ENCODE measurements at regions not wholly inside any gene's neighbourhood (a gene's known extent, or its start where the extent isn't known, plus 50 kb on each side); places are given as distances from the start of the nearest gene placed in this dataset.

DNA sequence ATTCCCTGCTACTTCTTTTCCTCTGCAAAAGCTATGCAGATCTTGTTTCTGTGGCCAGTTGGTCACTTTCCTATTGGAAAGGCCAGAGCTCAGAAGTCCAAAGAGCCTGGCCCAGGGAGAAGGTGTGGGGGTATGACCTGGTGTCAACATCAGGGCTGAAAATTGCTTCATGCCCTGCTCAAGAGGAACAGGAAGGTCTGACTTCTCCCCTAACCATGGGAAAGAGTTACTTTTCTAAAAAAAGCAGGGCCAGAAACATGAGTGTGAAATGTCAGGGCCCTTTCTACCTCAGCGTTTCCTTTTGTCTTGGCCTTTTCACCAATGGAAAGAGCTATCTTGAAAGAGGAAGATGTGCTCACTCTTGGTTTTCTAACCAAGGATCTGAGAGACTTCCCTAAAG is 117.4 kb downstream of the MAFB start:
- intact Hi-C loops (cut with DNase I): no loop called here
- DNase-seq (no peak), ATAC-seq (peak in 6 of 8 donors; percentile 30 to 64 (median 52))
- H3K9me3 ChIP-seq: peaks cover 0 to 11% (median 0%) of the 10 kb centered on the region in 11 donors
- peak overlapping the region in 1 of 10 donors; percentile 73 for H3K27ac ChIP-seq
- H3K4me1 ChIP-seq: peaks cover 0 to 23% (median 0%) of the 10 kb centered on the region in 9 donors
- H3K4me3 ChIP-seq: no peak overlapping the region
- no peaks in the 10 kb centered on the region for H3K27me3 ChIP-seq
- WGBS, 2 donors: 78 to 86% methylated on average over 1 of the region's 1 CpG
- TF ChIP-seq, protein P1, sequence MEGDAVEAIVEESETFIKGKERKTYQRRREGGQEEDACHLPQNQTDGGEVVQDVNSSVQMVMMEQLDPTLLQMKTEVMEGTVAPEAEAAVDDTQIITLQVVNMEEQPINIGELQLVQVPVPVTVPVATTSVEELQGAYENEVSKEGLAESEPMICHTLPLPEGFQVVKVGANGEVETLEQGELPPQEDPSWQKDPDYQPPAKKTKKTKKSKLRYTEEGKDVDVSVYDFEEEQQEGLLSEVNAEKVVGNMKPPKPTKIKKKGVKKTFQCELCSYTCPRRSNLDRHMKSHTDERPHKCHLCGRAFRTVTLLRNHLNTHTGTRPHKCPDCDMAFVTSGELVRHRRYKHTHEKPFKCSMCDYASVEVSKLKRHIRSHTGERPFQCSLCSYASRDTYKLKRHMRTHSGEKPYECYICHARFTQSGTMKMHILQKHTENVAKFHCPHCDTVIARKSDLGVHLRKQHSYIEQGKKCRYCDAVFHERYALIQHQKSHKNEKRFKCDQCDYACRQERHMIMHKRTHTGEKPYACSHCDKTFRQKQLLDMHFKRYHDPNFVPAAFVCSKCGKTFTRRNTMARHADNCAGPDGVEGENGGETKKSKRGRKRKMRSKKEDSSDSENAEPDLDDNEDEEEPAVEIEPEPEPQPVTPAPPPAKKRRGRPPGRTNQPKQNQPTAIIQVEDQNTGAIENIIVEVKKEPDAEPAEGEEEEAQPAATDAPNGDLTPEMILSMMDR (IDR thresholded peaks at IDR 0.05): no peak
- no peaks in the 10 kb centered on the region for H3K36me3 ChIP-seq

DNA sequence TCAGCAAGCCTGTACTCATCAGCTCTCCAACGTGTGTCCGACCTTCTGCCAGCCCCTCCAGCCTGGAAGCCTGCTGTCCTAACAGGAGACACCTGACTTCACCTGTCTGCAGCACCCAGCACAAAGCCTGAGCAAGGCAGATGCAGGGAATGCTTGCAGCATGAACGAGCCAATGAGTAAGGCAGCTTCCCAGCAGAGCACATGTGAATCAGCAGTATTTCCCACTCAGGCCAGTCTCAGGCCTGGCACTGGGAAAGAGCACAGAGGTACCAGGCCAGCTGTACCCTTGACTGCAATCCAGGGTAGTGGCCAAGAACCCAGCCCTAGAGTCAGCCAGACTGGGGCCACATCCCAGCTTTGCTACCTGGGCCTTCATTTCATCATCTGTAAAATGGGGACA is 120.8 kb downstream of the MAFB start:
- Histone ChIP-seq H3K9me3 (no peaks in the 10 kb centered on the region), H3K36me3 (no peaks in the 10 kb centered on the region), H3K4me1 (peaks cover 0 to 29% (median 0%) of the 10 kb centered on the region in 9 donors), H3K27me3 (no peaks in the 10 kb centered on the region), H3K27ac (no peak overlapping the region), H3K4me3 (no peak overlapping the region)
- ATAC-seq (no peak), DNase-seq (no peak)
- TF ChIP-seq, protein P1 (IDR thresholded peaks at IDR 0.05): no peak
- intact Hi-C loops (cut with DNase I): no loop called here
- 81 to 86% methylated on average over 3 of the region's 3 CpGs for WGBS, 2 donors

DNA sequence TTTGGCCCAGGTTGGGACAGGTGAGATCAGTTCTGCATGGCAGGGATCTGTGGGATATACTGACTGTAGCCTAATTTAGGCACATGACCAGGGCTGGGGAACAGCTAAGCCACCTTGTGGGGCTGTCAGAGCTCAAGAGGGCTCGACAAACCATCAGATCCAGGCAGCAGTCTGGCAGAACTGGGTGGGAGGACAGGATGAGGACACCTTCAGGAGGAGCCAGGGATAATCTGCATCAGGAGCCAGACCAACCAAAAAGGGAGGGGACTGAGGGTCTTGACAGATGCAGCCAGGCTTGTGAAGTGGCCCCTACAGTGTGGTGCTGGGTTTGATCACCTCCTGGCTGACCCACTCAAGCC is 123.4 kb downstream of the MAFB start:
- 39 to 80% methylated on average over 1 of the region's 1 CpG for WGBS, 2 donors
- no peak overlapping the region for H3K4me3 ChIP-seq
- H3K36me3 ChIP-seq: no peaks in the 10 kb centered on the region
- intact Hi-C loops (cut with DNase I): no loop called here
- peaks cover 0 to 25% (median 0%) of the 10 kb centered on the region in 9 donors for H3K4me1 ChIP-seq
- no peak for ATAC-seq
- no peak for DNase-seq
- no peaks in the 10 kb centered on the region for H3K27me3 ChIP-seq
- H3K9me3 ChIP-seq: no peaks in the 10 kb centered on the region
- H3K27ac ChIP-seq: no peak overlapping the region
- TF ChIP-seq, protein P1 (IDR thresholded peaks at IDR 0.05): no peak

DNA sequence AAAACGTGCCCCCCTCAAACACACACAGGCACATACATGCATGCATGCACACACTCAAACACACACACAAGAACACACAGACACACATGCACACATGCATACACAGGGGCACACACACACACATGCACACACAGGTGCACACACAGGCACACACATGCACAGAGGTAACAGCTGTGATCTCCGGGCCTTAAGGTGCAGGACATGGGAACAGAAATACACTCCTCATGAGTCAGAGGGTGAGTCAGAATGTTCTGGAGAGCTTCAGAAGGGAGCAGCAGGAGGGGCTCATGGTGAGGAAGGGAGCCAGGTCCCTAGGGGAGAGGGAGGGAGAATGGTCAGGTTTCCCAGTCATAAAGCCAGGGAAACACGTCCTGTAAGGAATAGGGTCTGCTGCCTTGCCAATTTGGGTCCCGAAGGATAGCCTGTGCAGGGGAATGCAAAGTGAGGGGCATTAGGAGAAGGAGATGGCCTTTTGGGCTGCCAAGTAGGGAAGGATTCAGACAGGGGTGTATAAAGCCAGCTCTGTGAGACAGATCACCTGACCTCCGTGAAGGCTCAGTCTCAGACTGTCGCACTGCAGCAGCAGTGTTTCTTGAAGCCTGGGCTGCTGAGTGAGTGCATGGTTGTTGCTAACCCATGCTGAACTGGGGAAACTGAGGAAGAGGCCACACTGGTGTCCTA is 123.9 kb downstream of the MAFB start:
- Histone ChIP-seq H3K36me3 (no peaks in the 10 kb centered on the region), H3K9me3 (no peaks in the 10 kb centered on the region), H3K27me3 (no peaks in the 10 kb centered on the region), H3K4me3 (no peak overlapping the region), H3K27ac (no peak overlapping the region), H3K4me1 (peaks cover 0 to 25% (median 0%) of the 10 kb centered on the region in 9 donors)
- intact Hi-C loops (cut with DNase I): no loop called here
- DNase-seq: no peak
- 81 to 82% methylated on average over 6 of the region's 6 CpGs for WGBS, 2 donors
- TF ChIP-seq, protein P1 (IDR thresholded peaks at IDR 0.05): no peak
- ATAC-seq: peak in 1 of 8 donors; percentile 72
